ENCODE measurements at regions not wholly inside any gene's neighbourhood (a gene's known extent, or its start where the extent isn't known, plus 50 kb on each side); places are given as distances from the start of the nearest gene placed in this dataset.

- TF ChIP-seq CTCF (IDR thresholded peaks at IDR 0.05; ENCODE audit: insufficient read depth, low read length, poor library complexity, severe bottlenecking) = no peak
- DNase-seq (ENCODE audit: low read depth) = no peak
Observed at GRCh38 chr9:79007701-79008483, 563.9 kb upstream of the TLE4 start.

GRCh38 chr9:79008916-79009315 is 562.8 kb upstream of the TLE4 start:
- no peak overlapping the region for H3K4me3 ChIP-seq (ENCODE audit: low read depth, low read length)
- no peaks in the 10 kb centered on the region for H3K36me3 ChIP-seq (ENCODE audit: control insufficient read depth, insufficient read depth, low read length)
- no peak for TF ChIP-seq CTCF (IDR thresholded peaks at IDR 0.05; ENCODE audit: insufficient read depth, low read length, poor library complexity, severe bottlenecking)
- DNase-seq (ENCODE audit: low read depth) = no peak
- H3K27me3 ChIP-seq (ENCODE audit: control insufficient read depth, insufficient read depth, low read length) = no peaks in the 10 kb centered on the region

More at GRCh38 chr9:79007701-79008483, 563.9 kb upstream of the TLE4 start:
- Histone ChIP-seq H3K27me3 (ENCODE audit: control insufficient read depth, insufficient read depth, low read length) (no peaks in the 10 kb centered on the region), H3K4me3 (ENCODE audit: low read depth, low read length) (no peak overlapping the region), H3K36me3 (ENCODE audit: control insufficient read depth, insufficient read depth, low read length) (no peaks in the 10 kb centered on the region)

GRCh38 chr9:79011461-79011860 is 560.3 kb upstream of the TLE4 start:
- no peaks in the 10 kb centered on the region for H3K36me3 ChIP-seq (ENCODE audit: control insufficient read depth, insufficient read depth, low read length)
- DNase-seq (ENCODE audit: low read depth) = no peak
- no peak overlapping the region for H3K4me3 ChIP-seq (ENCODE audit: low read depth, low read length)
- H3K27me3 ChIP-seq (ENCODE audit: control insufficient read depth, insufficient read depth, low read length) = no peaks in the 10 kb centered on the region
- TF ChIP-seq CTCF (IDR thresholded peaks at IDR 0.05; ENCODE audit: insufficient read depth, low read length, poor library complexity, severe bottlenecking) = no peak

GRCh38 chr9:79012561-79012960 is 559.2 kb upstream of the TLE4 start:
- TF ChIP-seq CTCF (IDR thresholded peaks at IDR 0.05; ENCODE audit: insufficient read depth, low read length, poor library complexity, severe bottlenecking) = no peak
- no peak for DNase-seq (ENCODE audit: low read depth)
- Histone ChIP-seq H3K27me3 (ENCODE audit: control insufficient read depth, insufficient read depth, low read length) (no peaks in the 10 kb centered on the region), H3K4me3 (ENCODE audit: low read depth, low read length) (no peak overlapping the region), H3K36me3 (ENCODE audit: control insufficient read depth, insufficient read depth, low read length) (no peaks in the 10 kb centered on the region)

- no peak for TF ChIP-seq CTCF (IDR thresholded peaks at IDR 0.05; ENCODE audit: insufficient read depth, low read length, poor library complexity, severe bottlenecking)
- no peak for DNase-seq (ENCODE audit: low read depth)
- Histone ChIP-seq H3K27me3 (ENCODE audit: control insufficient read depth, insufficient read depth, low read length) (no peaks in the 10 kb centered on the region), H3K4me3 (ENCODE audit: low read depth, low read length) (no peak overlapping the region), H3K36me3 (ENCODE audit: control insufficient read depth, insufficient read depth, low read length) (no peaks in the 10 kb centered on the region)
Observed at GRCh38 chr9:79013715-79014610, 557.8 kb upstream of the TLE4 start.
